IMR-90 (cell line): ENCODE measurements at regions not wholly inside any gene's neighbourhood (a gene's known extent, or its start where the extent isn't known, plus 50 kb on each side); places are given as distances from the start of the nearest gene placed in this dataset.

Source experiments
- ATAC-seq: fragments of 200-7000 bp; cut with Tn5 transposase; 2 replicates; pipeline ENCODE4 v1.9.1; 2020; ENCODE audit warnings: low read depth, mild to moderate bottlenecking, moderate library complexity
- BruUV-seq: library from RNA; stranded (reverse); fragments of 400-500 nt; replicated peaks from 2 replicates; lab custom pipeline; 2021; lab: Mats Ljungman, UMichigan
- CTCF ChIA-PET: fragments of 300-600 bp; formaldehyde crosslinking; extraction: SDS; loops from one replicate; lab custom pipeline; 2021; ENCODE audit warnings: antibody characterized with exemption; lab: Yijun Ruan, JAX
- POLR2A ChIA-PET: fragments of 300-600 bp; sonication (Branson Sonifier 250); formaldehyde crosslinking; loops from one replicate; lab custom pipeline; 2022; ENCODE audit warnings: antibody characterized with exemption; ENCODE audit not compliant: unreplicated experiment; lab: Charles Lee
- DNase-seq: peaks from one replicate; pipeline ENCODE4 v3.0.0; 2013
- H2AFZ ChIP-seq: replicated peaks from 2 replicates; pipeline ENCODE3; 2013; ENCODE audit warnings: low read length, mild to moderate bottlenecking; ENCODE audit not compliant: poor library complexity
- H2AK5ac ChIP-seq: 2 replicates; pipeline ENCODE4 v1.6.1; 2013; ENCODE audit warnings: low read depth, low read length, inconsistent platforms
- H2AK9ac ChIP-seq: replicated peaks from 2 replicates; pipeline ENCODE3; 2013; ENCODE audit warnings: mild to moderate bottlenecking, low read depth, low read length, moderate library complexity; ENCODE audit not compliant: poor library complexity
- H2BK120ac ChIP-seq: 2 replicates; pipeline ENCODE4 v1.6.1; 2013; ENCODE audit warnings: low read depth, low read length, inconsistent platforms
- H2BK15ac ChIP-seq: 3 replicates; pipeline ENCODE4 v1.6.1; 2013; ENCODE audit warnings: low read depth, low read length, inconsistent platforms
- H2BK20ac ChIP-seq: 2 replicates; pipeline ENCODE4 v1.6.1; 2013; ENCODE audit warnings: low read depth, mild to moderate bottlenecking, inconsistent platforms, low read length, moderate library complexity
- H2BK5ac ChIP-seq: 2 replicates; pipeline ENCODE4 v1.6.1; 2013; ENCODE audit warnings: mild to moderate bottlenecking, low read depth, low read length, inconsistent platforms; ENCODE audit not compliant: poor library complexity, severe bottlenecking
- H3K14ac ChIP-seq: replicated peaks from 2 replicates; pipeline ENCODE4 v1.6.1; 2013; ENCODE audit warnings: low read depth, low read length, inconsistent platforms
- H3K18ac ChIP-seq: 2 replicates; pipeline ENCODE4 v1.6.1; 2013; ENCODE audit warnings: low read depth, low read length, control low read depth
- H3K23ac ChIP-seq: 2 replicates; pipeline ENCODE4 v1.6.1; 2013; ENCODE audit warnings: low read depth, low read length, inconsistent platforms
- H3K27ac ChIP-seq: 2 replicates; pipeline ENCODE4 v1.5.1; 2013; ENCODE audit warnings: mild to moderate bottlenecking, control low read depth, low read length; ENCODE audit not compliant: insufficient read depth
- H3K27me3 ChIP-seq: 2 replicates; pipeline ENCODE4 v1.6.1; 2013; ENCODE audit warnings: low read length; ENCODE audit not compliant: control insufficient read depth, insufficient read depth
- H3K36me3 ChIP-seq: 2 replicates; pipeline ENCODE4 v1.6.1; 2013; ENCODE audit warnings: low read length, mixed read lengths; ENCODE audit not compliant: control insufficient read depth, insufficient read depth
- H3K4ac ChIP-seq: 2 replicates; pipeline ENCODE4 v1.6.1; 2013; ENCODE audit warnings: low read depth, low read length, inconsistent platforms
- H3K4me1 ChIP-seq: 2 replicates; pipeline ENCODE4 v1.6.1; 2013; ENCODE audit warnings: low read length, mixed read lengths; ENCODE audit not compliant: control insufficient read depth, insufficient read depth
- H3K4me2 ChIP-seq: 2 replicates; pipeline ENCODE4 v1.6.1; 2013; ENCODE audit warnings: low read depth, mild to moderate bottlenecking, control low read depth, low read length, moderate library complexity
- H3K4me3 ChIP-seq: 2 replicates; pipeline ENCODE4 v1.5.1; 2013; ENCODE audit warnings: low read depth, mild to moderate bottlenecking, control low read depth, low read length, moderate library complexity; ENCODE audit not compliant: insufficient read depth
- H3K56ac ChIP-seq: 2 replicates; pipeline ENCODE4 v1.6.1; 2013; ENCODE audit warnings: low read length, inconsistent platforms; ENCODE audit not compliant: insufficient read depth; ENCODE audit errors: extremely low read depth
- H3K79me1 ChIP-seq, 2 experiments: 2 replicates each; pipeline ENCODE4 v1.6.1; 2013; ENCODE audit warnings: low read length in 2 of 2, inconsistent platforms in 1 of 2, low read depth in 1 of 2
- H3K9ac ChIP-seq: 2 replicates; pipeline ENCODE4 v1.6.1; 2013; ENCODE audit warnings: low read depth, low read length, control low read depth
- H3K9me1 ChIP-seq: 2 replicates; pipeline ENCODE4 v1.6.1; 2013; ENCODE audit warnings: low read length, inconsistent platforms; ENCODE audit not compliant: insufficient read depth
- H3K9me3 ChIP-seq: 2 replicates; pipeline ENCODE4 v1.6.1; 2013; ENCODE audit warnings: low read length; ENCODE audit not compliant: control insufficient read depth, insufficient read depth
- H4K20me1 ChIP-seq: 2 replicates; pipeline ENCODE4 v1.6.1; 2013; ENCODE audit warnings: low read length, inconsistent platforms; ENCODE audit not compliant: insufficient read depth
- H4K5ac ChIP-seq: 2 replicates; pipeline ENCODE4 v1.6.1; 2013; ENCODE audit warnings: mild to moderate bottlenecking, low read depth, low read length, control low read depth
- H4K8ac ChIP-seq, 2 experiments: 2 replicates each; pipeline ENCODE4 v1.6.1; 2013; ENCODE audit warnings: low read depth in 2 of 2, low read length in 2 of 2, control low read depth in 1 of 2, inconsistent platforms in 1 of 2
- H4K91ac ChIP-seq: 2 replicates; pipeline ENCODE4 v1.6.1; 2013; ENCODE audit warnings: low read depth, low read length, inconsistent platforms; ENCODE audit not compliant: insufficient read depth
- MAZ ChIP-seq: IDR thresholded peaks from 2 replicates; pipeline ENCODE4 v1.6.1; 2012; ENCODE audit warnings: low read depth, mild to moderate bottlenecking, low read length, improper control_type of control experiment, moderate library complexity, borderline replicate concordance
- RAD21 ChIP-seq: IDR thresholded peaks from 2 replicates; pipeline ENCODE4 v1.6.1; 2012; ENCODE audit warnings: low read length, improper control_type of control experiment
- SMC3 ChIP-seq: fragments of 150-350 bp; IDR thresholded peaks from 2 replicates; pipeline ENCODE4 v1.6.1; 2016; ENCODE audit warnings: low read depth, mild to moderate bottlenecking, antibody characterized with exemption, low read length, moderate library complexity
- WGBS, 2 experiments: methylation state at CpG; one replicate each; pipeline versions ENCODE4 v1.1.5 to v1.1.7; 2013; ENCODE audit warnings: missing lambda C conversion rate in 2 of 2; ENCODE audit not compliant: insufficient read length in 1 of 2; ENCODE audit errors: extremely low coverage in 2 of 2; 5-methylcytosine and 5-hydroxymethylcytosine counted together
- dilution Hi-C: fragments of 300-500 bp; cut with HindIII; formaldehyde crosslinking; loops from one replicate; pipeline ENCODE4 v1.14.3; 2018; ENCODE audit warnings: low sequenced_read_pairs; ENCODE audit not compliant: unreplicated experiment
- in situ Hi-C: fragments of 300-500 bp; cut with MboI; formaldehyde crosslinking; loops from 3 replicates; pipeline ENCODE4 v1.14.3; 2019; ENCODE audit warnings: low sequenced_read_pairs, inconsistent platforms, mixed read lengths
- intact Hi-C: fragments of 100-400 bp; cut with micrococcal nuclease; formaldehyde crosslinking; loops from 2 replicates; pipeline ENCODE4 v1.10.0; 2022

- Histone ChIP-seq H2BK20ac (no peak overlapping the region), H4K91ac (no peak overlapping the region), H3K9me1 (no peaks in the 10 kb centered on the region), H3K23ac (no peak overlapping the region), H2BK5ac (no peak overlapping the region), H3K79me1 (no peaks in the 10 kb centered on the region), H3K27me3 (no peaks in the 10 kb centered on the region; the same call in 1 of the 2 replicates), H3K36me3 (no peaks in the 10 kb centered on the region), H3K4ac (no peak overlapping the region), H3K14ac (no peak overlapping the region), H2AK5ac (no peak overlapping the region), H3K4me2 (no peak overlapping the region), H2BK15ac (no peak overlapping the region), H3K27ac (no peak overlapping the region), H2AK9ac (no peak overlapping the region), H2AFZ (no peak overlapping the region), H2BK120ac (no peak overlapping the region), H3K4me3 (no peak overlapping the region), H4K5ac (no peak overlapping the region), H3K18ac (no peak overlapping the region), H3K9ac (no peak overlapping the region), H3K56ac (no peak overlapping the region), H4K8ac (no peak overlapping the region), H3K9me3 (no peaks in the 10 kb centered on the region), H4K20me1 (no peaks in the 10 kb centered on the region), H3K4me1 (peaks cover 5% of the 10 kb centered on the region)
- intact Hi-C loops: no loop called here
- WGBS, 2 experiments: no CpG with 5 or more reads among the region's 1 CpG
- dilution Hi-C loops: no loop called here
- POLR2A ChIA-PET: no interaction called here
- BruUV-seq: no TSS peak
- TF ChIP-seq SMC3 (no peak), MAZ (no peak), RAD21 (no peak)
- ATAC-seq: no peak
- in situ Hi-C loops: no loop called here
- CTCF ChIA-PET: no interaction called here
- no peak for DNase-seq
Measured at GRCh38 chr2:53448591-53448990, 319.0 kb upstream of the CHAC2 start.
